ENCODE measurements at regions not wholly inside any gene's neighbourhood (a gene's known extent, or its start where the extent isn't known, plus 50 kb on each side); places are given as distances from the start of the nearest gene placed in this dataset.
"Not testable (repeated sequence)": the region's sequence is repeated elsewhere in the genome, so short reads cannot be mapped to it uniquely, and the experiment has no call there.

DNA sequence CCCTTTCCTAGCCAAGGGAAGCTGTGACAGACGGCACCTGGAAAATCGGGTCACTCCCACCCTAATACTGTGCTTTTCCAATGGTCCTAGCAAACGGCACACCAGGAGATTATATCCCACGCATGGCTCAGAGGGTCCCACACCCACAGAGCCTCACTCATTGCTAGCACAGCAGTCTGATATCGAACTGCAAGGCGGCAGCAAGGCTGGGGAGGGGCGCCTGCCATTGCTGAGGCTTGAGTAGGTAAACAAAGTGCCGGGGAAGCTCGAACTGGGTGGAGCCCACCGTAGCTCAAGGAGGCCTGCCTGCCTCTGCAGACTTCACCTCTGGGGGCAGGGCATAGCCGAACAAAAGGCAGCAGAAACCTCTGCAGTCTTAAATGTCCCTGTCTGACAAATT lies 91.4 kb upstream of the HMGXB4 start:
- TF ChIP-seq, protein P1, sequence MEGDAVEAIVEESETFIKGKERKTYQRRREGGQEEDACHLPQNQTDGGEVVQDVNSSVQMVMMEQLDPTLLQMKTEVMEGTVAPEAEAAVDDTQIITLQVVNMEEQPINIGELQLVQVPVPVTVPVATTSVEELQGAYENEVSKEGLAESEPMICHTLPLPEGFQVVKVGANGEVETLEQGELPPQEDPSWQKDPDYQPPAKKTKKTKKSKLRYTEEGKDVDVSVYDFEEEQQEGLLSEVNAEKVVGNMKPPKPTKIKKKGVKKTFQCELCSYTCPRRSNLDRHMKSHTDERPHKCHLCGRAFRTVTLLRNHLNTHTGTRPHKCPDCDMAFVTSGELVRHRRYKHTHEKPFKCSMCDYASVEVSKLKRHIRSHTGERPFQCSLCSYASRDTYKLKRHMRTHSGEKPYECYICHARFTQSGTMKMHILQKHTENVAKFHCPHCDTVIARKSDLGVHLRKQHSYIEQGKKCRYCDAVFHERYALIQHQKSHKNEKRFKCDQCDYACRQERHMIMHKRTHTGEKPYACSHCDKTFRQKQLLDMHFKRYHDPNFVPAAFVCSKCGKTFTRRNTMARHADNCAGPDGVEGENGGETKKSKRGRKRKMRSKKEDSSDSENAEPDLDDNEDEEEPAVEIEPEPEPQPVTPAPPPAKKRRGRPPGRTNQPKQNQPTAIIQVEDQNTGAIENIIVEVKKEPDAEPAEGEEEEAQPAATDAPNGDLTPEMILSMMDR (IDR thresholded peaks at IDR 0.05): not testable (repeated sequence)
- TF ChIP-seq POLR2A (IDR thresholded peaks at IDR 0.05): not testable (repeated sequence)
